CD14-positive monocyte (primary cell): ENCODE measurements at regions not wholly inside any gene's neighbourhood (a gene's known extent, or its start where the extent isn't known, plus 50 kb on each side); places are given as distances from the start of the nearest gene placed in this dataset.

Source experiments
- DNase-seq, 3 donors: peaks; one replicate each; pipeline ENCODE4 v3.0.0-alpha.2; 2011 to 2022
- H2AFZ ChIP-seq: 2 replicates; pipeline ENCODE4 v1.6.0; 2012; ENCODE audit warnings: mild to moderate bottlenecking, low read depth, low read length, inconsistent platforms; ENCODE audit not compliant: insufficient read depth, poor library complexity, severe bottlenecking
- H3K27ac ChIP-seq, 2 donors: 1 replicate in 1 of 2; 2 replicates in 1 of 2; pipeline ENCODE4 v1.5.1; 2012 to 2013; ENCODE audit warnings: low read length in 2 of 2, control low read depth in 1 of 2, inconsistent platforms in 1 of 2, low read depth in 1 of 2, mild to moderate bottlenecking in 1 of 2
- H3K27me3 ChIP-seq, 2 donors: one replicate each; pipeline versions ENCODE4 v1.6.0 to v1.6.1; 2011 to 2013; ENCODE audit warnings: low read length in 2 of 2; ENCODE audit not compliant: control insufficient read depth in 2 of 2, insufficient read depth in 2 of 2
- H3K36me3 ChIP-seq, 2 donors: replicated peaks in 1 of 2; 1 replicate in 1 of 2; 2 replicates in 1 of 2; pipeline versions ENCODE4 v1.5.1 to v1.6.1; 2012 to 2013; ENCODE audit warnings: low read length in 2 of 2, control low read depth in 1 of 2, inconsistent platforms in 1 of 2, mild to moderate bottlenecking in 1 of 2; ENCODE audit not compliant: insufficient read depth in 2 of 2, control insufficient read depth in 1 of 2
- H3K4me1 ChIP-seq, 2 donors: 1 replicate in 1 of 2; 2 replicates in 1 of 2; pipeline versions ENCODE4 v1.5.1 to v1.6.1; 2012 to 2013; ENCODE audit warnings: low read length in 2 of 2, control low read depth in 1 of 2, inconsistent platforms in 1 of 2, mild to moderate bottlenecking in 1 of 2, moderate library complexity in 1 of 2; ENCODE audit not compliant: insufficient read depth in 2 of 2, control insufficient read depth in 1 of 2
- H3K4me2 ChIP-seq: replicated peaks from 2 replicates; pipeline ENCODE3; 2012; ENCODE audit warnings: low read length, moderate library complexity, mild to moderate bottlenecking; ENCODE audit not compliant: poor library complexity, severe bottlenecking; ENCODE audit errors: extremely low read depth
- H3K4me3 ChIP-seq, 3 experiments: fragments of 200-600 bp in 1 of 3; sonication (generic) in 1 of 3; replicated peaks in 1 of 3; 1 replicate in 2 of 3; 2 replicates in 1 of 3; pipeline ENCODE4 v1.5.1; 2011 to 2013; ENCODE audit warnings: low read length in 3 of 3, mild to moderate bottlenecking in 3 of 3, control low read depth in 2 of 3, low read depth in 2 of 3, inconsistent platforms in 1 of 3, moderate library complexity in 1 of 3
- H3K79me2 ChIP-seq: 2 replicates; pipeline ENCODE4 v1.6.0; 2012; ENCODE audit warnings: mild to moderate bottlenecking, control low read depth, inconsistent platforms, low read length, moderate library complexity; ENCODE audit not compliant: insufficient read depth
- H3K9ac ChIP-seq: 2 replicates; pipeline ENCODE4 v1.6.0; 2017; ENCODE audit warnings: low read length, mild to moderate bottlenecking; ENCODE audit not compliant: insufficient read depth, poor library complexity, severe bottlenecking
- H3K9me3 ChIP-seq, 2 donors: replicated peaks in 1 of 2; 1 replicate in 1 of 2; 2 replicates in 1 of 2; pipeline versions ENCODE4 v1.5.1 to v1.6.1; 2012 to 2013; ENCODE audit warnings: low read length in 2 of 2, control low read depth in 1 of 2; ENCODE audit not compliant: control insufficient read depth in 1 of 2, insufficient read depth in 1 of 2
- H4K20me1 ChIP-seq: 2 replicates; pipeline ENCODE4 v1.6.0; 2012; ENCODE audit warnings: mild to moderate bottlenecking, low read length, control low read depth, moderate library complexity; ENCODE audit not compliant: insufficient read depth
- H3K27ac Mint-ChIP-seq, 7 donors: one replicate each; pipeline ENCODE4 v1.8.0; 2020; ENCODE audit warnings: mild to moderate bottlenecking in 7 of 7, mixed read lengths in 7 of 7, moderate library complexity in 6 of 7, inconsistent platforms in 2 of 7
- H3K27me3 Mint-ChIP-seq, 3 donors: one replicate each; pipeline ENCODE4 v1.8.0; 2021 to 2022; ENCODE audit warnings: low read depth in 3 of 3, mild to moderate bottlenecking in 3 of 3, mixed read lengths in 3 of 3, moderate library complexity in 3 of 3, inconsistent platforms in 1 of 3
- H3K36me3 Mint-ChIP-seq, 2 donors: one replicate each; pipeline ENCODE4 v1.8.0; 2020; ENCODE audit warnings: mixed read lengths in 2 of 2, inconsistent platforms in 1 of 2, mild to moderate bottlenecking in 1 of 2
- H3K4me1 Mint-ChIP-seq: one replicate; pipeline ENCODE4 v1.8.0; 2020; ENCODE audit warnings: mild to moderate bottlenecking, mixed read lengths
- H3K4me3 Mint-ChIP-seq, 2 donors: one replicate each; pipeline ENCODE4 v1.8.0; 2020; ENCODE audit warnings: mild to moderate bottlenecking in 2 of 2, mixed read lengths in 2 of 2, moderate library complexity in 1 of 2
- H3K9me3 Mint-ChIP-seq, 7 donors: one replicate each; pipeline ENCODE4 v1.8.0; 2020 to 2022; ENCODE audit warnings: mixed read lengths in 7 of 7, mild to moderate bottlenecking in 6 of 7, moderate library complexity in 6 of 7, inconsistent platforms in 2 of 7
- CTCF ChIP-seq: fragments of 200-600 bp; IDR thresholded peaks from one replicate; pipeline ENCODE4 v1.8.0; 2022; ENCODE audit warnings: antibody characterized with exemption, mild to moderate bottlenecking
- WGBS: methylation state at CpG from one replicate; pipeline ENCODE4 v1.1.5; 2013; ENCODE audit warnings: missing lambda C conversion rate; ENCODE audit not compliant: insufficient coverage; 5-methylcytosine and 5-hydroxymethylcytosine counted together
- intact Hi-C, 2 donors: fragments of 100-400 bp; cut with micrococcal nuclease; formaldehyde crosslinking; loops; one replicate each; pipeline versions ENCODE4 v1.15.0 to v1.15.1; 2023

DNA sequence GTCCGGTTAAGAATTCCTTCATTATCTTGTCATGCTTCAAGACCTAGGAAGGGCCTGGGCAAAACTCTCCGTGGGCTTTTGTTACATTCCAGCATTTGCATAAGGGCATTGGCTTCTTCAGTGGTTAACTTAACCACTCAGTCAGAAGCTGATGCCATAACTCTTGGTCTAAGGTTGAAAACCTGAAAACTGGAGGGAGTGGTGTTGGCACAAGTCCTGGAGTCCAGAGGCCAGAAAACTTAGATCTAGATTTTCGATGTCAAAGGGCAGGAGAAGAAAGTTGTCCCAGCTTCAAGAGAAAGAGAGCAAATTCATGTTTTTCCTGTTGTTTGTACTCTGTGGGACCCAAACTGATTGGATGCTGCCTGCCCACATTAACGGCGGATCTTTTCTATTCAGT lies 86.6 kb upstream of the GC start:
- H3K4me1 Mint-ChIP-seq = no peaks in the 10 kb centered on the region
- H3K27ac ChIP-seq = no peak overlapping the region
- H3K27ac Mint-ChIP-seq = no peak overlapping the region
- no peak overlapping the region for H3K4me2 ChIP-seq
- no peak overlapping the region for H3K9ac ChIP-seq
- no peak overlapping the region for H3K4me3 Mint-ChIP-seq
- H3K36me3 Mint-ChIP-seq = no peaks in the 10 kb centered on the region
- H3K9me3 Mint-ChIP-seq = peaks cover 0 to 11% (median 3%) of the 10 kb centered on the region in 7 donors
- H4K20me1 ChIP-seq = no peaks in the 10 kb centered on the region
- no peaks in the 10 kb centered on the region for H3K27me3 Mint-ChIP-seq
- TF ChIP-seq CTCF = no peak
- H3K4me1 ChIP-seq = no peaks in the 10 kb centered on the region
- no peaks in the 10 kb centered on the region for H3K27me3 ChIP-seq
- no peak overlapping the region for H3K4me3 ChIP-seq
- peaks cover 0 to 5% of the 10 kb centered on the region in 2 donors for H3K9me3 ChIP-seq
- intact Hi-C loops = no loop called here
- no peak for DNase-seq
- 100% methylated on average over 3 of the region's 5 CpGs for WGBS
- H2AFZ ChIP-seq = no peak overlapping the region
- no peaks in the 10 kb centered on the region for H3K79me2 ChIP-seq
- H3K36me3 ChIP-seq = no peaks in the 10 kb centered on the region

DNA sequence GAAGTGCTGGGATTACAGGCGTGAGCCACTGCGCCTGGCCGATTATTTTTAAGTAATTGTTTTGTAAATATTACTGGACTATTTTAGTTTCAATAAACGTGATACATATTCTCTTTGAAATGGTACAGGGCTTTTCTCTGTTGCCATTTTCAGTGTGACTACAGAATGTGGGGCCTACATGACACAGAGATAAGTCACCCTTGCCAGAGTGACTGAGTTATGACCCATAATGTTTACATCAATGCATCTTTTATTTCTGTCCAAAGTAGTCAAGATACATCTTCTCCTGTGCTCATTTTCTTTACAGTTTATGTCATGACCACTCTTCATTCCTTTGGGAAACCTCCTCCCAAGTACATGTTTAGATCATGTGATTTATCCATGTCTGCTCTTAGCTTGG lies 88.3 kb upstream of the GC start:
- 80% methylated on average over 1 of the region's 4 CpGs for WGBS
- H3K9me3 ChIP-seq = peaks cover 0 to under 1% of the 10 kb centered on the region in 2 donors

More for the DNA sequence above, 88.3 kb upstream of the GC start:
- H4K20me1 ChIP-seq = no peaks in the 10 kb centered on the region
- H3K9me3 Mint-ChIP-seq = peaks cover 3 to 15% (median 7%) of the 10 kb centered on the region in 7 donors
- DNase-seq = no peak
- intact Hi-C loops = no loop called here
- H3K4me3 ChIP-seq = no peak overlapping the region
- H3K27me3 ChIP-seq = no peaks in the 10 kb centered on the region
- H3K4me3 Mint-ChIP-seq = no peak overlapping the region
- H3K9ac ChIP-seq = no peak overlapping the region
- no peaks in the 10 kb centered on the region for H3K36me3 Mint-ChIP-seq
- no peaks in the 10 kb centered on the region for H3K79me2 ChIP-seq
- H3K27ac Mint-ChIP-seq = no peak overlapping the region
- H3K4me1 Mint-ChIP-seq = no peaks in the 10 kb centered on the region
- H3K4me2 ChIP-seq = no peak overlapping the region
- H3K36me3 ChIP-seq = no peaks in the 10 kb centered on the region
- no peak for TF ChIP-seq CTCF
- no peak overlapping the region for H2AFZ ChIP-seq
- H3K27ac ChIP-seq = no peak overlapping the region
- H3K4me1 ChIP-seq = no peaks in the 10 kb centered on the region
- no peaks in the 10 kb centered on the region for H3K27me3 Mint-ChIP-seq
